HK-2 (cell line): ENCODE measurements at regions not wholly inside any gene's neighbourhood (a gene's known extent, or its start where the extent isn't known, plus 50 kb on each side); places are given as distances from the start of the nearest gene placed in this dataset.
A peak's percentile ranks its signal among the peaks of the same experiment; 100 is the strongest.
"Not testable (repeated sequence)": the region's sequence is repeated elsewhere in the genome, so short reads cannot be mapped to it uniquely, and the experiment has no call there.

ENCODE experiments used
- DNase-seq: peaks from one replicate; pipeline ENCODE4 v3.0.0-alpha.2; 2018; ENCODE audit not compliant: unreplicated experiment

- no peak for DNase-seq
Observed at GRCh38 chr12:33678221-33678964, 238.8 kb upstream of the SYT10 start.

- no peak for DNase-seq
Observed at GRCh38 chr12:33690562-33690961, 250.9 kb upstream of the SYT10 start.

GRCh38 chr12:33703221-33703620, 263.6 kb upstream of the SYT10 start:
- DNase-seq, result no peak

- no peak for DNase-seq
Observed at GRCh38 chr12:33706927-33707326, 267.3 kb upstream of the SYT10 start.

GRCh38 chr12:33708935-33709334, 269.3 kb upstream of the SYT10 start:
- DNase-seq, result no peak

GRCh38 chr12:33710548-33710947, 270.9 kb upstream of the SYT10 start:
- DNase-seq, result no peak

GRCh38 chr12:33718631-33719030, 279.0 kb upstream of the SYT10 start:
- no peak for DNase-seq

- DNase-seq, result no peak
Observed at GRCh38 chr12:33721561-33721960, 281.9 kb upstream of the SYT10 start.

- DNase-seq, result no peak
Observed at GRCh38 chr12:33724867-33725266, 285.2 kb upstream of the SYT10 start.

GRCh38 chr12:33734871-33735270, 287.4 kb upstream of the ALG10 start:
- no peak for DNase-seq

- peak; percentile 27 for DNase-seq
Observed at GRCh38 chr12:33752854-33753253, 269.4 kb upstream of the ALG10 start.

GRCh38 chr12:33757701-33758100, 264.6 kb upstream of the ALG10 start:
- no peak for DNase-seq

GRCh38 chr12:33759279-33759678, 263.0 kb upstream of the ALG10 start:
- DNase-seq, result no peak

GRCh38 chr12:33763331-33763730, 259.0 kb upstream of the ALG10 start:
- DNase-seq, result no peak

- DNase-seq, result no peak
Observed at GRCh38 chr12:33770652-33771051, 251.6 kb upstream of the ALG10 start.

GRCh38 chr12:33771889-33772288, 250.4 kb upstream of the ALG10 start:
- DNase-seq, result no peak

- not testable (repeated sequence) for DNase-seq
Observed at GRCh38 chr12:33773091-33773490, 249.2 kb upstream of the ALG10 start.

GRCh38 chr12:33786532-33786931, 235.8 kb upstream of the ALG10 start:
- no peak for DNase-seq

- DNase-seq, result no peak
Observed at GRCh38 chr12:33794954-33795353, 227.3 kb upstream of the ALG10 start.

GRCh38 chr12:33795536-33795935, 226.8 kb upstream of the ALG10 start:
- DNase-seq, result peak; percentile 83

- DNase-seq, result no peak
Observed at GRCh38 chr12:33813536-33813935, 208.8 kb upstream of the ALG10 start.

- no peak for DNase-seq
Observed at GRCh38 chr12:33817713-33818112, 204.6 kb upstream of the ALG10 start.

GRCh38 chr12:33818313-33818712, 204.0 kb upstream of the ALG10 start:
- no peak for DNase-seq

- no peak for DNase-seq
Observed at GRCh38 chr12:33825442-33825841, 196.9 kb upstream of the ALG10 start.
